Skin of body (tissue), 1 donor: ENCODE measurements at regions not wholly inside any gene's neighbourhood (a gene's known extent, or its start where the extent isn't known, plus 50 kb on each side); places are given as distances from the start of the nearest gene placed in this dataset.
"Not testable (repeated sequence)": the region's sequence is repeated elsewhere in the genome, so short reads cannot be mapped to it uniquely, and the experiment has no call there.

Experiments used
- DNase-seq: peaks from one replicate; lab custom pipeline; 2025; lab: John Stamatoyannopoulos, UW

DNA sequence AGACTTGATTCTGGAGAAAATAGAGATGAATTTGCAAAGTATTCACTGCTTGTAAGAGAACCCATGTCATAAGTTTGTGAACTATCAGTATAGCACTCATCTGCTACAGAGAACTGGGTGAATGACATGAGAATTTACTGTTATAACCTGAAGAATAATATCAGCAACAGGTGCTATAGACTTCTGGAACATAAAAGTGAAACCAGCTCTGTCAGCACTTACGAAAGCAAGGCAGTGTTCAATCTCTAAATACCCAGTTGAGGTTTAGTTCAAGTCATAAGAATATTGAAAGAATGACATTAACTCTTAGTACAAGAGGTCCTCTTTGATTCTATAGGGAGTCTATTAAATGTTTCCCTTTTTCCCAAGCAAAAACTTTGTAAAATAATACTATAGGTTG is 232.9 kb upstream of the ANKRD50 start:
- no peak for DNase-seq

DNA sequence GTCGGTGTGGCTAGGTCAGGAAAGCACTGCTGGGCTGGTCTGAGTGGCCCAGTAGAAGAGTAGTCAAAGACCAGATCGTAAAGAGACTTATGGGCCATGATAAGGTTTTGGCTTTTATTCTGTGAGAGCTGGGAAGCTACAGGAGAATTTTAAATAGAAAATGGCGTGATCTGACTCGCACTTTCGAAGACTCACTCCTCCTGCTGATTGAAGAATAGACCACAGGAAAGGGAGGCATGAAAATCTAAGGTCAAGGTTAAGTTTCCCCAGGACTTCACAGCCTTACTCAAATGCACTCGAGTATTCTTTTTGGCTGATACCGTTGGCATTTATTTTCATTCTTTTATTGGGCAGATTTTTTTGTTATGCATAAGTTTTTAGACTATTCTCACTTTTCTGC is 231.4 kb upstream of the ANKRD50 start:
- no peak for DNase-seq

DNA sequence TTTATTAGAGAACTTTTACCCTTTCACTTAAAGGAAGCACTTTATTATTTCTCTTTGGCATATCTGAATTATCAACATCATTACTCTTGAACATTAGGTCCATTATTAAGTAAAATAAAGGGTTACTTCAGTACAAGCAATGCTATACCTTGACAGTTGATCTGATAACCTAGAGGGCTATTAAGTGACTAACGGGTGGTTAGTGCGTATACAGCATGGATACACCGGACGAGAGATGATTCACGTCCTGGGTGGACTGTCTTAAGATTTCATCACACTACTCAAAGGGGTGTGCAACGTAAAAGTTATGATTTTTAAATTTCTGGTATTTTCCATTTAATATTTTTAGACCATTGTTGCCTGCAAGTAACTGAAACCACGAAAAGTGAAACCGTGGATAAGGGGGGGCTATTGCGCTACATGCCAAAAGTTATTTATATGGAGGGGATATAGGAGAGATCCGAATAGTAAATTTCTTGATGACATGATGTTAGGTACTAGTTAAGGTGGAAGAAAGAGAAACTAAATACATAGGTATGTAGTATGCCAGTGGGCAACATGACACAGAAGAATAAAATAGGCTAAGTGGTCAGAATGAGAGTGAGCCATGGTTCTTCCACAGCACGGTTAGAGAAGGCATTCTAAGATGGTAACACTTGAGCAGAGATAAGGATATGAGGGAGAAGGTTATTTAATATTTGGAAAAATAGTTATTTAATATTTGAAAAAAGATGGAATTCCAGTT is 230.8 kb upstream of the ANKRD50 start:
- no peak for DNase-seq

DNA sequence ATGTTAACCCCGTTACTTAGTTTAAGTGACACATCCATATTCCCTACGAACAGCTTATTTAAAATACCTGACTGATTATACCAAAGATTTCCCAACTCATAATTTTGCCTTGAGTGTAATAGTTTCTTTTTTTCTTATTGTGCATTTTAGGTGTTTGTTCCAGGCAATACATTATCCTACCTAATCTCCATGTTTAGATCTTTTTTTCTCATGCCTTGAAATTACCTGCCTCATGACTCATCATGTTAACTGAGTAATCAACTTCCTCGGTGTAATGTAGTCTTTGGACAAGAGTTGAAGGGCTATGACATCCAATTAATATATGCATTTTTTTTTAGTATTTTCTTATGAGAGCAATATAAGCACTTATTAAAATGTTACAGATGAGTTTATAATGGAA is 228.7 kb upstream of the ANKRD50 start:
- peak; percentile 1 for DNase-seq

DNA sequence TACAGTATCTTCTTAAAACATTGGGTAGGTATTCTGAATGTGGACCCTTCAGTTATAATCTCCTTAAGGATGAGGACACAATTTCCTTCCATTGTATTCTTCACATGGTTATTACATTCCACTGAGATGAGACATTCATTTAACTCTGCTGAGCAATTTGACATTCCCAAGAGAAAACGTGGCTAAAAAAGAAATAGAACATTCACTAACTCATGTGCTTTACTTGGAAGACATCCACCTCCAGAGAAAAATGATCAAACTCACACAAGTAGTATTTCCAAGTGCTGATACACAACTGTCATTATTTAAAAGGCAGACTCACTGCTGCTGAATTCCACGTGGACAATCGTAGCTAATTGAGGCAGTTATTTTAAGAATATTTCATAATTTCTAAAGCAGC is 227.9 kb upstream of the ANKRD50 start:
- DNase-seq = peak; percentile 78

DNA sequence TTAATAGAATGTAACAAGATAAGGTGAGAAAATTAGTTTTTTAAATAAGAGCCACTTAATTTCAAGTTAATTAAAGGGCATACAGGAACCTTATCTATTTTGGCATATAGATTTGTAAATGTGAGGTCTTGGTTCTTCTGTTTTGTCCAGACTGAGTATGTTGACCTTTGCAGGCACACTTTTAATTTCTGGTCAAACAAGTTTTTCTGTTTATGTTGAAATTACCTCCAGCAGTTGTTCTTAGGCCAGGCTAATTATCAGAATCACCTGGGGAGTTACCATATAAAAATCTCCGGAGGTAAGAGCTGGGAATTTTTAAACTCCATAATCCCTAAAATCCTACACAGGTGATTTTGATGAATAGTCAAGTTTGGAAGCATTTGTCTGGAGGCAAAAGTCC is 227.4 kb upstream of the ANKRD50 start:
- no peak for DNase-seq

DNA sequence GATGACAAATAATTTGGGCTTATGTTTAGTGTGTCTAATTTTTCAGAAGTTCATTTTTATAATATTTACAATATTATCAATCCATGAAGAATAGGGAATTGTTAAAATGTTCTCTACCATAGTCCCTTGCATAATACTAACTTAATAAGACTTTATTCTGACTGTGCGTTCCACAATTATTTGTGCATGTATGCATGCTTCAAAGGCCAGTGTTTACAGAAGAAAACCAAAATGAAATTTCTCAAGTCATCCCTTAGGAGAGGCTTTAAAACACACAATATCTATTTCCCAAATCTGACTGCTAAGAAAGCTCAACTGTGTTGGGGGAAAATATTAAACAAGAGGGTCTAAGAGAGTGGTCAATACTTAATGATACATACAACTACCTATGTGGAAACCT is 226.3 kb upstream of the ANKRD50 start:
- DNase-seq = no peak

DNA sequence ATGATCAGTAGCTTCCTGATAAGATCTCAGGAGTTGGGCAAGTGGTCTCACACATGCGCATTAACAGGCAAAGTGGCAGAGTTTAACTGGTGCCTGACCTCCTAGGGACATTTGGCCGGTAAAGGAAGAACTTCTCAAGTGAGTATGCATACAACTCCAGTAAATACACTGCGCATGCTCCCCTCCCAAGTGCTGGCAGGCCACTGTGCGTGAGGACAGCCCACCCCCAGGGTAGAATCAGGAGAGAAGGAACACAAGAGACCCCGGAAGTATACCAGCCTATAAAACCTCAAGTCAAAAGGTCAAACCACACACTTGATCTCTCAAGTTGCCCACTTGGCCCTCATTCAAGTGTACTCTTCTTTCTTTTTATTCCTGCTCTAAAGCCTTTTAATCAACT is 225.5 kb upstream of the ANKRD50 start:
- no peak for DNase-seq

DNA sequence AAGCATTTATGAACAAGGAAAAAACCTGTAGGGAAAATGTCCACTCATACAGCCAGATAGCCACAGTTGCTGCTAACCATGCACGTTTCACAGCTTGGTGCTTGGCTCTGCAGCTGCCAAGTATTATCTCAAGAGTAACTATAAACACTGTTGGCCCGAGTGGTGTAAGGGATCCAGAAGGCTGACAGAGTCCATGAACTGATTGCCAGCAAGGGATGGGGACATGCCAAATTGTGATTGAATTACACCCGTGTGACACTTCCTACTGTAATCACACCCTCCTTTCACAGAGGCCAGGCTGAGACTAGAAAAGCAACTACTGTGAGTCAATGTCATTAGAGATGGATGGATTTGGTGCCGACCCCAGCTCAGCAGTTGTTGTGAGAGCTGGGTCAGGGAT is 223.9 kb upstream of the ANKRD50 start:
- peak; percentile 92 for DNase-seq

DNA sequence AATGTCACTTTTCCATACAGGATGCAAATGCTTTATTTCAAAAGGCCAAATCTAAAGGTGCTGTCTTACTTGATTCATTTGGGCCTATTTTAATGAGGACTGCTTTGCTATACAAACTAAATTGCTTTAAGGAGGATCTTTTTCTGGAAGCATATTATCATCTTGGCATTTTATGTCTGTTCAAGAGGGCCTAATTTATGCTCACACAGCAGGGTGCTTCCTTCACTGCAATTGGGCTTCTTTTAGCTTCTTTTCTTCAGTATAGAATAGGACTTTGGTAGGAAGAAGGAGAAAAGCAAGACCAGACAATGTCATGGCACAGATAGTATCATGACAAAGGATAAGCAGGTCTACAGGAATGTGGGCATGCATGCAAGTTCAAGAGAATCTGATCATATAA is 222.4 kb upstream of the ANKRD50 start:
- DNase-seq = no peak

DNA sequence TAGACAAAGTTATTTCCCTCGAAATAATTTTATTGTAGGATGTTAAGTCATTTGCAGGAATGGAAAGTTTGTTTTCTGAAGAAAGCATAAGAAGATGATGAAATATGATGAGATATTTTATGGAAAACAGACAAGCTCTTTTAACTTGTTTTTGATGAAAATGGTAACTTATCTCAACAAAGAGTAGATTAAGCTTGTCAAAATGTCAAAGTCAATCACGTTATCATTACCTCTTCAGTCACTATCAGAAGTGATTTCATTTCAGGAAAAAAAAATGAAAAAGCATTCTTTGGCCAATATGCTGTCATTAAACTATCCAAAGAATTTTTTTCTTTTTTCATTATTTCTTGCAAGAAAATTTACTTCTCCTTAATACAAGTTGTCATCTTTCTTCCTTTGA is 221.0 kb upstream of the ANKRD50 start:
- no peak for DNase-seq

DNA sequence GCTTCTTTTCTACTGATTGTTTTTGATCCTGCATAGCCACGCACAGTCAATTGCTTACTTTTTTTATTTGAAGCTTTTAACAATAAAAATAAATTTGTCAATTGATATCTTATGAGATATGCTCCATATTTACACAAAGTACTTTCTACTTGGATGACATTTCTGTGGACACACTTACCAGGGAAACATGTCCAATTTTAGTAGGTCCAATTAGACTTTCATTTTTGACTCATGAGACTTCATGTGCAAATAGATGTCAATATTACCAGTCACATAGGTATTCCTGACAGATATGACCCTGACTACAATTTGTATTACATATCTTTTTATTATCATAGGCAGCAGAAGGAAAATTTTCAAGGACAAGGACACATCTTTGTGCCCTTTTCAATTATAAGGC is 219.9 kb upstream of the ANKRD50 start:
- DNase-seq = no peak

DNA sequence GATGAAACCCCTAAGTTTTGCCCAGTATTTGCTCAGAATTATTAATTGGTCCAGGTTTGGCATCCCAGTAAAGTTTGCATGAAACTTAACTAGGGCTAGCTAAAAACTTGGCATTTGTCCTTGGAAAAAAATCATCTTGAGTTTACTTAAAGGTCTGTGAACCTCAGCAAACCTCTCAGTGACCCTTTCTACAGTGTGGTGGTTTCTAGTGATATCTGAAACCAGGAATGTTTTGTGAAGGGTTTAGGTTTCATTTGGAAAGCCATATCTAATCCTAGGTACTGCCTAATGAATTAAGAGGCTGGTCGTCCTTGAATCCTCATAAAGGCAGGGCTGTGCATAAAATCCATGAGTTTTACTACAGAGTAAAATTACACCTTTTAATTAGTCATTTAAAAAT is 218.5 kb upstream of the ANKRD50 start:
- DNase-seq = no peak

DNA sequence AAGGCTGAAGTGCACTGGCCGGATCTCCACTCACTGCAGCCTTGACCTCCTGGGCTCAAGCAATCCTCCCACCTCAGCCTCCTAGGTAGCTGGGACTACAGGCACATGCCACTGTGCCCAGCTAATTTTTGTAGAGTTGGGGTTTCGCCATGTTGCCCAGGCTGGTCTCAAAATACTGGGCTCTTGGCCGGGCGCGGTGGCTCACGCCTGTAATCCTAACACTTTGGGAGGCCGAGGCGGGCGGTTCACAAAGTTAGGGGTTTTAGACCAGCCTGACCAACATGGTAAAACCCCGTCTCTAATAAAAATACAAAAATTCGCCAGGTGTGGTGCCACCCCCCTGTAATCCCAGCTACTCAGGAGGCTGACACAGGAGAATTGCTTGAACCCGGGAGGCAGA is 210.2 kb upstream of the ANKRD50 start:
- DNase-seq = not testable (repeated sequence)

DNA sequence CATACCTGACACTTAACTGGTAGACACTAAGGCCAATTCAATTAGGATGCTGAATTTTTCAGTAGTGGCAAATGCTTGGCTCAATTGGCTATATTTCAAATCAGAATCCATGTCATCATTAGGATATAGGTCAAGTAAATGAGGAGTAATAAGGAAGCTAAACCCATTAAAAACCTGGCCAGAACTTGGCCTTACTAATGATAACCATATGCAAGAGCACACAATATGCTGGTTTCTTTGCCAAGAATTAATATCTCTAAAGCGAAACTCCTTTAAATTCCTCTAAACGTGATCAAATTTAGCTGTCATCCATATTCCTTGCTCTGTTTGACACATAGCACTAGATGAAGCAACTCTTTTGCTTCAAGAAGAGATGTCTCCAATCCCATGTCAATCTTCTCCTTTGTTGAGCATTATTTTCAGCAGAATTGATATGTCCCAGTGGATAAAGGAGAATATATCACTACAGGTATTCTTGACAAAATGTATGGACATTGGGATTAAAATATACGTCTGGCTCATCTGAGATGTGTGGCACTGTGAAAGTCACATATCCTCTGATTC is 206.1 kb upstream of the ANKRD50 start:
- DNase-seq = no peak

DNA sequence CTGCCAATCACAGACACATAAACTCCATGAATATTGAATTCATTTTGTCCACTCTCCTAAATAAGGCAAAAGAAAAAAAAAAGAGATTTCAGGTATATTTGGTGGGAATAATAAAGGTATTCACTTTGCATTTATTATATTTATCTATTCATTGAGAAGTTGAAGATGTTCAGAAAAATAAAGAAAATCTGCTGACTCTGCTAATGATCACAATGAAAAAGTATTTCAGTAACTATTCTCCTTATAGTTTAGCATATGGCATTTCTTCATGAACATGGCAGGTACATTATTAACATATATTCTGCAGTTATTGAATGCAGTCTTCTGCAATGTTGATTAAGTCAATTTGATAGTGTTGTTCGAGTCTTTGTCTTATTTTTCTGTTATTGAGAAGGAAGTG is 202.5 kb upstream of the ANKRD50 start:
- DNase-seq = no peak

DNA sequence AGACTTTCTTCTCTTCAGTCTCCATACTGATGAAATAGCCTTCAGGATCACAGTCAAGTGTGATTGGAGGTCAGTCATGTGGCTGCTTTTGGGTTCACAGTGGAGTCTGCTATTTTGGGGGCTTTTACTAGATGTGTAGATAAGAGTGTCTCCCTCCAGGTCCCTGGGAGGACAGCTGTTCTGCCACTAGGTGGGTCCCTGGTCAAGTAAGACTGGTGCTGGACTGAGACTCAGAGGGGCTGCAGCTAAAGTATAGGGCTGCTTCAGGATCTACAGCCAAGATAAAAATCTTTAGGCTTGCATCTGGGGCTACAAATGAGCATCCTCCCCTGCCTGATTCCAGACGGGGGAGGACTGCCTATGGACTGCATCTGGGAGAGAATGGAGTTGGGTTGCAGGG is 200.7 kb upstream of the ANKRD50 start:
- DNase-seq = no peak

DNA sequence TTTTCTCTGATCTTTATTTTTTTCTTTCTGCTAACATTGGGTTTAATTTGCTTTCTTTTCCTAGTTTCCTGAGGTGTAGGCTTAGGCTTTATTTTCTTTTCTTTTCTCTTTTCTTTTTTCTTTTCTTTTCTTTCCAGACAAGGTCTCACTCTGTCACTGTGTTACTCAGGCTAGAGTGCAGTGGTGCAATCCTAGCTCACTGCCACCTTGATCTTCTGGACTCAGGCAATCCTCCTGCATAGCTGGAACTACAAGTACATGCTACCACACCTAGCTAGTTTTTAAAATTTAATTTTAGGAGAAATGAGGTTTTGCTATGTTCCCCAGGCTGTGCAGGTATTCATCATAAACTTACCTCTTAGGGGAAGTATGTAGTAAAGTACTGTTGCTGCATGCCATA is 197.8 kb upstream of the ANKRD50 start:
- DNase-seq = no peak

DNA sequence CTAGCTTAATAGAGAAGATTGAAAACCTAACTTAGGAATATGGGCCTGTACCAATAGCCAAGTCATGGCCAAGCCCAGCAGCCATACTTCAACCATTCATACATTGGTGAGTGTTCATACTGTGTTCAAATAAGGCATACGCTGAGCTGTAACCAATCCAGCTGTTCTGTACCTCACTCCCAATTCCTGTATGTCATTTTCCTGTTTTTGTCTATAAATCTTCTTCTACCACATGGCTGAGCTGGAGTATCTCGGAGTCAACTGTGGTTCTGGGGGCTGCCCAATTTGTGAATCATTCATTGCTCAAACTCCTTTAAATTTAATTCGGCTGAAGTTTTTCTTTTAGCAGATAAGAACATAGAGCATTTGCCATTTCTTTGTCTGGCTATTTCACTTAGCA is 195.3 kb upstream of the ANKRD50 start:
- DNase-seq = no peak

DNA sequence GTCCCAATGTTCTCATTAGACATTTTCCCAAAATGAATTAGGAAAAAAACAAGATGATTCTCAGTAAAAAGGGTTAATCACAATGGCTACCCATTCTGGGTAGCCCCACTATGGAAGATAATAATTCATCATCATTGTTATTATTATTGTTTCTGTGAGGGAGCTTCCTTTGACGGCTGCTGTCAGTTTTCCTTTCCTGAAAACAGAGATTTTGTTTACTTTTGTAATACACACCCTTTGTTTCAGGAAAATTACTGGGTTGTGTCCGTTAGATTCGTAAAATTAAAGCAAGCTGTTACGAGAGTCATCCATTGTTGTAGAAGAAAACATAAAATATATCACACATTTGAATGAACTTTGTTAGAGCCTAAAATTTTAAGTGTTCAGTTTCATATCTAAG is 192.9 kb upstream of the ANKRD50 start:
- DNase-seq = no peak

DNA sequence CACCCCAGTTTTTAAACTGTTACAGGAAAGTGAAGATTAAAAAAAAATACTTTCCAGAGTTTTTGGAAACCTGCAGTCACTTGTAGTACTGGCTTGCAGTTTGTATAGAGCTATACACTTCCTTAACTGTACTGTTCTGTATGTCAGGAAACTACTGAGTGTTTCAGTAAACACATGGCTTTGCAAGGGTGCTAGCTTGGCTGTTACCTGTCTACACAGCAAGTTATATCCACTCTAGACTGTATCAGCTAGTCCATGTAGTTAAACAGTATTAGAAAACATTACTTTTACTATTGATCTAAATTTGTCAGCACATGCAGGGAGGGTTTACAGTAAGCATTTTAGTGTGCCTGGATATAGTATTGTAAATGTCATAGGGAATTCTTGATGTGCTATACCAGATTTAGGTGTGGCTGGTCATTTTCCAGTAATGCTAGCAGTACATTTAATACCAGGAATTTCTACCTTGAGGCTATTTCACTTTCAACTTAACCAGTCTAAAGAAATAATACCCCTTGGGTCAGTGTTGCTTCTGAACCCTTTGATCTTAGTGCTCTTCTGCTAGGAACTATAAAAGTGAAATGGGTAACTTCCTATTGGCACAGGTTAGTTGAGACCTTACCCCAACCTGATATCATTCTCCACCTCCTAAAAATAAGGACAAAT is 192.3 kb upstream of the ANKRD50 start:
- DNase-seq = no peak

DNA sequence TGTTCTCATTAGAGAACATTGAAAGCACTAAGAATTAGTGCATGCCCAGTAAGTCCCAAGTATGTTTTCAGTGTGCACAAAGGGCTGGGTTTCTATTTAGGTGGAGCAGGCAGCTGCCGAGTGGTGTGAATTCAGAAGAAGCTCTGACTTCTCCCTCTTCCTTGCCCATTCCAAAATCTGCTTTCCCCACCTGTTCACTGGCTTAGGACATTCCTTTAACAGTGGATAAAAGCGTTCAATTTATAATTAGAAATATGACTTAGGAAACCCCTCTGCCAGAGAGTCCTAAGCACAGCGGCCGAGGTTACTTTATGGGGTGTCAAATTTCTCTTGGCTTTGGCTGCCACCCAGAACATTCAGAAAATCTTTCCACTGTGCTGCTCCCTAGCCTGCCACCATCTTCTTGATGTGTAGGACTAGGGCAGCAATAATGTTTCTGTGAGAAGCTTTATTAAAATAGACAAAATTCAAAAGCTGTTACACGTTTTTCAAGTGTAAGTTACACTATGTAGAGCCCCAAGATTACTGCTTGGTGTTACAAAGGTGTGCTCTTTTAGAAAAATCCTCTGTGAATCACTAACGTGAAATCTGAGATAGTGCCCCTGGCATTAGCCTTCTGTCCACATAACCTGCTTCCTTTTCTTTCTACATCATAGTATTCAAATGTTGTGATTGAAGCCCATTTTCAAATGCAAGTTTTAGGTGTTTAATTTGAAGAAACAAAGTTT is 191.6 kb upstream of the ANKRD50 start:
- peak; percentile 55 for DNase-seq
